IMR-90 (cell line): ENCODE measurements at regions not wholly inside any gene's neighbourhood (a gene's known extent, or its start where the extent isn't known, plus 50 kb on each side); places are given as distances from the start of the nearest gene placed in this dataset.

Source experiments
- ATAC-seq: fragments of 200-7000 bp; cut with Tn5 transposase; 2 replicates; pipeline ENCODE4 v1.9.1; 2020; ENCODE audit warnings: low read depth, mild to moderate bottlenecking, moderate library complexity
- BruUV-seq: library from RNA; stranded (reverse); fragments of 400-500 nt; replicated peaks from 2 replicates; lab custom pipeline; 2021; lab: Mats Ljungman, UMichigan
- CTCF ChIA-PET: fragments of 300-600 bp; formaldehyde crosslinking; extraction: SDS; loops from one replicate; lab custom pipeline; 2021; ENCODE audit warnings: antibody characterized with exemption; lab: Yijun Ruan, JAX
- POLR2A ChIA-PET: fragments of 300-600 bp; sonication (Branson Sonifier 250); formaldehyde crosslinking; loops from one replicate; lab custom pipeline; 2022; ENCODE audit warnings: antibody characterized with exemption; ENCODE audit not compliant: unreplicated experiment; lab: Charles Lee
- DNase-seq: peaks from one replicate; pipeline ENCODE4 v3.0.0; 2013
- H2AFZ ChIP-seq: replicated peaks from 2 replicates; pipeline ENCODE3; 2013; ENCODE audit warnings: low read length, mild to moderate bottlenecking; ENCODE audit not compliant: poor library complexity
- H2AK5ac ChIP-seq: 2 replicates; pipeline ENCODE4 v1.6.1; 2013; ENCODE audit warnings: low read depth, low read length, inconsistent platforms
- H2AK9ac ChIP-seq: replicated peaks from 2 replicates; pipeline ENCODE3; 2013; ENCODE audit warnings: mild to moderate bottlenecking, low read depth, low read length, moderate library complexity; ENCODE audit not compliant: poor library complexity
- H2BK120ac ChIP-seq: 2 replicates; pipeline ENCODE4 v1.6.1; 2013; ENCODE audit warnings: low read depth, low read length, inconsistent platforms
- H2BK15ac ChIP-seq: 3 replicates; pipeline ENCODE4 v1.6.1; 2013; ENCODE audit warnings: low read depth, low read length, inconsistent platforms
- H2BK20ac ChIP-seq: 2 replicates; pipeline ENCODE4 v1.6.1; 2013; ENCODE audit warnings: low read depth, mild to moderate bottlenecking, inconsistent platforms, low read length, moderate library complexity
- H2BK5ac ChIP-seq: 2 replicates; pipeline ENCODE4 v1.6.1; 2013; ENCODE audit warnings: mild to moderate bottlenecking, low read depth, low read length, inconsistent platforms; ENCODE audit not compliant: poor library complexity, severe bottlenecking
- H3K14ac ChIP-seq: replicated peaks from 2 replicates; pipeline ENCODE4 v1.6.1; 2013; ENCODE audit warnings: low read depth, low read length, inconsistent platforms
- H3K18ac ChIP-seq: 2 replicates; pipeline ENCODE4 v1.6.1; 2013; ENCODE audit warnings: low read depth, low read length, control low read depth
- H3K23ac ChIP-seq: 2 replicates; pipeline ENCODE4 v1.6.1; 2013; ENCODE audit warnings: low read depth, low read length, inconsistent platforms
- H3K27ac ChIP-seq: 2 replicates; pipeline ENCODE4 v1.5.1; 2013; ENCODE audit warnings: mild to moderate bottlenecking, control low read depth, low read length; ENCODE audit not compliant: insufficient read depth
- H3K27me3 ChIP-seq: 2 replicates; pipeline ENCODE4 v1.6.1; 2013; ENCODE audit warnings: low read length; ENCODE audit not compliant: control insufficient read depth, insufficient read depth
- H3K36me3 ChIP-seq: 2 replicates; pipeline ENCODE4 v1.6.1; 2013; ENCODE audit warnings: low read length, mixed read lengths; ENCODE audit not compliant: control insufficient read depth, insufficient read depth
- H3K4ac ChIP-seq: 2 replicates; pipeline ENCODE4 v1.6.1; 2013; ENCODE audit warnings: low read depth, low read length, inconsistent platforms
- H3K4me1 ChIP-seq: 2 replicates; pipeline ENCODE4 v1.6.1; 2013; ENCODE audit warnings: low read length, mixed read lengths; ENCODE audit not compliant: control insufficient read depth, insufficient read depth
- H3K4me2 ChIP-seq: 2 replicates; pipeline ENCODE4 v1.6.1; 2013; ENCODE audit warnings: low read depth, mild to moderate bottlenecking, control low read depth, low read length, moderate library complexity
- H3K4me3 ChIP-seq: 2 replicates; pipeline ENCODE4 v1.5.1; 2013; ENCODE audit warnings: low read depth, mild to moderate bottlenecking, control low read depth, low read length, moderate library complexity; ENCODE audit not compliant: insufficient read depth
- H3K56ac ChIP-seq: 2 replicates; pipeline ENCODE4 v1.6.1; 2013; ENCODE audit warnings: low read length, inconsistent platforms; ENCODE audit not compliant: insufficient read depth; ENCODE audit errors: extremely low read depth
- H3K79me1 ChIP-seq, 2 experiments: 2 replicates each; pipeline ENCODE4 v1.6.1; 2013; ENCODE audit warnings: low read length in 2 of 2, inconsistent platforms in 1 of 2, low read depth in 1 of 2
- H3K9ac ChIP-seq: 2 replicates; pipeline ENCODE4 v1.6.1; 2013; ENCODE audit warnings: low read depth, low read length, control low read depth
- H3K9me1 ChIP-seq: 2 replicates; pipeline ENCODE4 v1.6.1; 2013; ENCODE audit warnings: low read length, inconsistent platforms; ENCODE audit not compliant: insufficient read depth
- H3K9me3 ChIP-seq: 2 replicates; pipeline ENCODE4 v1.6.1; 2013; ENCODE audit warnings: low read length; ENCODE audit not compliant: control insufficient read depth, insufficient read depth
- H4K20me1 ChIP-seq: 2 replicates; pipeline ENCODE4 v1.6.1; 2013; ENCODE audit warnings: low read length, inconsistent platforms; ENCODE audit not compliant: insufficient read depth
- H4K5ac ChIP-seq: 2 replicates; pipeline ENCODE4 v1.6.1; 2013; ENCODE audit warnings: mild to moderate bottlenecking, low read depth, low read length, control low read depth
- H4K8ac ChIP-seq, 2 experiments: 2 replicates each; pipeline ENCODE4 v1.6.1; 2013; ENCODE audit warnings: low read depth in 2 of 2, low read length in 2 of 2, control low read depth in 1 of 2, inconsistent platforms in 1 of 2
- H4K91ac ChIP-seq: 2 replicates; pipeline ENCODE4 v1.6.1; 2013; ENCODE audit warnings: low read depth, low read length, inconsistent platforms; ENCODE audit not compliant: insufficient read depth
- BHLHE40 ChIP-seq: fragments of 150-350 bp; IDR thresholded peaks from 2 replicates; pipeline ENCODE4 v1.6.1; 2016; ENCODE audit warnings: mild to moderate bottlenecking, low read depth, low read length
- CEBPB ChIP-seq: IDR thresholded peaks from 2 replicates; pipeline ENCODE4 v1.6.1; 2012; ENCODE audit warnings: low read depth, low read length, improper control_type of control experiment
- CHD1 ChIP-seq: IDR thresholded peaks from 2 replicates; pipeline ENCODE4 v1.6.1; 2012; ENCODE audit warnings: low read depth, low read length, improper control_type of control experiment
- CTCF ChIP-seq: conservative IDR thresholded peaks from 2 replicates; pipeline ENCODE4 v1.5.1; 2012; ENCODE audit warnings: mild to moderate bottlenecking, low read depth, low read length, improper control_type of control experiment
- ELK1 ChIP-seq: fragments of 150-350 bp; IDR thresholded peaks from 2 replicates; pipeline ENCODE4 v1.6.1; 2016; ENCODE audit warnings: low read depth, mild to moderate bottlenecking, low read length, moderate library complexity, borderline replicate concordance
- FOS ChIP-seq: fragments of 150-350 bp; IDR thresholded peaks from 2 replicates; pipeline ENCODE4 v1.6.1; 2016; ENCODE audit warnings: low read depth, low read length
- MAFK ChIP-seq: IDR thresholded peaks from 2 replicates; pipeline ENCODE4 v1.6.1; 2012; ENCODE audit warnings: low read depth, low read length, improper control_type of control experiment
- MAZ ChIP-seq: IDR thresholded peaks from 2 replicates; pipeline ENCODE4 v1.6.1; 2012; ENCODE audit warnings: low read depth, mild to moderate bottlenecking, low read length, improper control_type of control experiment, moderate library complexity, borderline replicate concordance
- MXI1 ChIP-seq: IDR thresholded peaks from 2 replicates; pipeline ENCODE4 v1.6.1; 2012; ENCODE audit warnings: low read depth, mild to moderate bottlenecking, low read length, moderate library complexity, borderline replicate concordance
- NFE2L2 ChIP-seq: fragments of 150-350 bp; IDR thresholded peaks from 2 replicates; pipeline ENCODE4 v1.6.1; 2016; ENCODE audit warnings: low read depth, mild to moderate bottlenecking, low read length
- POLR2A ChIP-seq: IDR thresholded peaks from 2 replicates; pipeline ENCODE4 v1.6.1; 2012; ENCODE audit warnings: mild to moderate bottlenecking, low read depth, low read length
- RAD21 ChIP-seq: IDR thresholded peaks from 2 replicates; pipeline ENCODE4 v1.6.1; 2012; ENCODE audit warnings: low read length, improper control_type of control experiment
- RCOR1 ChIP-seq: IDR thresholded peaks from 2 replicates; pipeline ENCODE4 v1.6.1; 2012; ENCODE audit warnings: mild to moderate bottlenecking, low read length, improper control_type of control experiment; ENCODE audit not compliant: insufficient replicate concordance
- RFX5 ChIP-seq: IDR thresholded peaks from 2 replicates; pipeline ENCODE4 v1.8.0; 2012; ENCODE audit warnings: low read depth, mild to moderate bottlenecking, low read length, moderate library complexity
- SMC3 ChIP-seq: fragments of 150-350 bp; IDR thresholded peaks from 2 replicates; pipeline ENCODE4 v1.6.1; 2016; ENCODE audit warnings: low read depth, mild to moderate bottlenecking, antibody characterized with exemption, low read length, moderate library complexity
- USF2 ChIP-seq: fragments of 150-350 bp; IDR thresholded peaks from 2 replicates; pipeline ENCODE4 v1.6.1; 2017; ENCODE audit warnings: mild to moderate bottlenecking, antibody characterized with exemption, low read length, low read depth
- WGBS, 2 experiments: methylation state at CpG; one replicate each; pipeline versions ENCODE4 v1.1.5 to v1.1.7; 2013; ENCODE audit warnings: missing lambda C conversion rate in 2 of 2; ENCODE audit not compliant: insufficient read length in 1 of 2; ENCODE audit errors: extremely low coverage in 2 of 2; 5-methylcytosine and 5-hydroxymethylcytosine counted together
- dilution Hi-C: fragments of 300-500 bp; cut with HindIII; formaldehyde crosslinking; loops from one replicate; pipeline ENCODE4 v1.14.3; 2018; ENCODE audit warnings: low sequenced_read_pairs; ENCODE audit not compliant: unreplicated experiment
- in situ Hi-C: fragments of 300-500 bp; cut with MboI; formaldehyde crosslinking; loops from 3 replicates; pipeline ENCODE4 v1.14.3; 2019; ENCODE audit warnings: low sequenced_read_pairs, inconsistent platforms, mixed read lengths
- intact Hi-C: fragments of 100-400 bp; cut with micrococcal nuclease; formaldehyde crosslinking; loops from 2 replicates; pipeline ENCODE4 v1.10.0; 2022

- ChIA-PET CTCF (interaction anchor here (1.6 kb wide), 1 partner anchor 15 kb away, joined by 3 read pairs; no protein-coding TSS in a partner anchor), POLR2A (no interaction called here)
- Histone ChIP-seq H2AK9ac (no peak overlapping the region), H3K4me1 (no peaks in the 10 kb centered on the region), H4K8ac (no peak overlapping the region), H3K56ac (no peak overlapping the region), H2BK5ac (no peak overlapping the region), H2AFZ (no peak overlapping the region), H2BK120ac (no peak overlapping the region), H4K5ac (no peak overlapping the region), H3K36me3 (no peaks in the 10 kb centered on the region), H2BK15ac (no peak overlapping the region), H3K79me1 (no peaks in the 10 kb centered on the region), H3K27ac (no peak overlapping the region), H2BK20ac (no peak overlapping the region), H3K14ac (no peak overlapping the region), H3K4me2 (no peak overlapping the region), H3K9ac (no peak overlapping the region), H3K27me3 (no peaks in the 10 kb centered on the region), H3K9me1 (no peaks in the 10 kb centered on the region), H4K91ac (no peak overlapping the region), H3K23ac (no peak overlapping the region), H4K20me1 (no peaks in the 10 kb centered on the region), H3K9me3 (no peaks in the 10 kb centered on the region), H3K18ac (no peak overlapping the region), H3K4ac (no peak overlapping the region), H3K4me3 (no peak overlapping the region), H2AK5ac (no peak overlapping the region)
- WGBS, 2 experiments: no CpG with 5 or more reads among the region's 1 CpG
- no peak for ATAC-seq
- in situ Hi-C loops (no loop called here), dilution Hi-C loops (no loop called here), intact Hi-C loops (no loop called here)
- DNase-seq: no peak
- no peak for TF ChIP-seq RFX5
- no peak for TF ChIP-seq MAZ
- TF ChIP-seq SMC3: no peak
- no peak for TF ChIP-seq BHLHE40
- no peak for TF ChIP-seq RCOR1
- TF ChIP-seq CHD1: no peak
- TF ChIP-seq USF2: no peak
- no peak for TF ChIP-seq MXI1
- TF ChIP-seq FOS: no peak
- no peak for TF ChIP-seq ELK1
- no peak for TF ChIP-seq RAD21
- TF ChIP-seq CTCF: no peak
- no peak for TF ChIP-seq CEBPB
- no peak for TF ChIP-seq MAFK
- no peak for TF ChIP-seq NFE2L2
- TF ChIP-seq POLR2A: no peak
- BruUV-seq: no TSS peak
Observed at GRCh38 chr9:71233646-71234045, 112.2 kb upstream of the TRPM3 start.
